GOT3 (cell line): ENCODE measurements at regions not wholly inside any gene's neighbourhood (a gene's known extent, or its start where the extent isn't known, plus 50 kb on each side); places are given as distances from the start of the nearest gene placed in this dataset.
"Not testable (repeated sequence)": the region's sequence is repeated elsewhere in the genome, so short reads cannot be mapped to it uniquely, and the experiment has no call there.

Source experiments
- DNase-seq: peaks from one replicate; lab custom pipeline; 2025; ENCODE audit warnings: mixed read lengths; lab: John Stamatoyannopoulos, UW

- no peak for DNase-seq
Measured at GRCh38 chr3:64388886-64389285, 163.6 kb upstream of the PRICKLE2 start.

GRCh38 chr3:64387688-64388087 is 162.4 kb upstream of the PRICKLE2 start:
- DNase-seq, result no peak

- no peak for DNase-seq
Measured at GRCh38 chr3:64385277-64385676, 160.0 kb upstream of the PRICKLE2 start.

- DNase-seq, result no peak
Measured at GRCh38 chr3:64384561-64384960, 159.3 kb upstream of the PRICKLE2 start.

GRCh38 chr3:64382153-64382552 is 156.9 kb upstream of the PRICKLE2 start:
- no peak for DNase-seq

GRCh38 chr3:64381367-64381766 is 156.1 kb upstream of the PRICKLE2 start:
- DNase-seq, result no peak

- no peak for DNase-seq
Measured at GRCh38 chr3:64380546-64380945, 155.3 kb upstream of the PRICKLE2 start.

GRCh38 chr3:64379221-64379620 is 154.0 kb upstream of the PRICKLE2 start:
- DNase-seq, result no peak

GRCh38 chr3:64377942-64378341 is 152.7 kb upstream of the PRICKLE2 start:
- DNase-seq, result no peak

- DNase-seq, result no peak
Measured at GRCh38 chr3:64375737-64376136, 150.5 kb upstream of the PRICKLE2 start.

GRCh38 chr3:64369390-64369789 is 144.1 kb upstream of the PRICKLE2 start:
- no peak for DNase-seq

GRCh38 chr3:64368257-64369020 is 143.2 kb upstream of the PRICKLE2 start:
- DNase-seq, result no peak

GRCh38 chr3:64365877-64366276 is 140.6 kb upstream of the PRICKLE2 start:
- no peak for DNase-seq

- no peak for DNase-seq
Measured at GRCh38 chr3:64363842-64364241, 138.6 kb upstream of the PRICKLE2 start.

- no peak for DNase-seq
Measured at GRCh38 chr3:64361962-64362735, 136.9 kb upstream of the PRICKLE2 start.

- DNase-seq, result not testable (repeated sequence)
Measured at GRCh38 chr3:64361036-64361435, 135.8 kb upstream of the PRICKLE2 start.

GRCh38 chr3:64360280-64360679 is 135.0 kb upstream of the PRICKLE2 start:
- DNase-seq, result no peak

- DNase-seq, result no peak
Measured at GRCh38 chr3:64359735-64360134, 134.5 kb upstream of the PRICKLE2 start.

- no peak for DNase-seq
Measured at GRCh38 chr3:64358853-64359252, 133.6 kb upstream of the PRICKLE2 start.

GRCh38 chr3:64358176-64358575 is 132.9 kb upstream of the PRICKLE2 start:
- DNase-seq, result no peak

- no peak for DNase-seq
Measured at GRCh38 chr3:64357481-64357880, 132.2 kb upstream of the PRICKLE2 start.

- DNase-seq, result no peak
Measured at GRCh38 chr3:64355401-64355807, 130.1 kb upstream of the PRICKLE2 start.

- DNase-seq, result no peak
Measured at GRCh38 chr3:64354956-64355355, 129.7 kb upstream of the PRICKLE2 start.
